ENCODE measurements at regions not wholly inside any gene's neighbourhood (a gene's known extent, or its start where the extent isn't known, plus 50 kb on each side); places are given as distances from the start of the nearest gene placed in this dataset.

DNA sequence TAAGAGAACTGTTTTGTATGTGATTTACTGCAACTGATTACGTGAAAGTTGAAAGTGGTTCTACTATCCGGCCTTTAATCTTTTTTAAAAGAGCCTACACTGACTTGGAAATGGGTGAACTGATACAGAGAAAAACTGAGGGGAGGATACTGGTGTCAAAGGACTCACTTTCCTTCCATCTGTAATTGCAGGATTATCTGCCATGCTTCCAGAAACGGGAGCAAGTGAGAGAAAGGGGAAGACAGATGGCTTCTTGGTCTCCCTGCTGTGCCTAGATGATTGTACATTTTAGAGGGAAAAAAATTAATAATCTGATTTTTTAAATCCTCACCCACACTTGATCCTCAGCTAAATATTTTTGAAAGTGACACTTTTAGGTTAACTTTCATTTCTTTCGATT, 88.3 kb upstream of the GRID2 start:
- peaks cover 15 to 19% of the 10 kb centered on the region in 2 donors for H3K9me3 Mint-ChIP-seq
- H3K4me3 Mint-ChIP-seq: no peak overlapping the region
- H3K36me3 Mint-ChIP-seq: peaks cover 8% of the 10 kb centered on the region

DNA sequence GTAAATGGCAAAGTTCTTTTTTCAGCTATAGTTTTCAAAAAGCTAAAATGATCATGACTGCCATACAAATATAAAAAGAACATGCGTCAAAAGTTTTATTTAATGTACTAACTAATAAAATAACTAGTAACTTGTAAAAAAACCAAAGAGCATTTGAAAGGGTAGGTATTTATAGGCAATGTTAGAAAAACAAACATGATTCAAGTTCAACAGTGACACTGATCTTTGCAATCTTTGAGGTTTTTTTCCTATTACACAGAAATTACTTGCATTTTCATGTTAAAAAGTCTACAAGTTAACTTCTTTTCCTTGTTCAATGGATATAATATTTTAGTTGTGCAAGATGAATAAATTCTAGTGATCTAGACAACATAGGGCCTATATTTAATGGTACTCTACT, 72.3 kb upstream of the GRID2 start:
- no peak overlapping the region for H3K4me3 Mint-ChIP-seq
- no peak overlapping the region for H3K4me3 ChIP-seq (ENCODE audit: low read length)
- ATAC-seq (no peak), DNase-seq (no peak)
- WGBS (ENCODE audit: insufficient coverage): no CpG with 5 or more reads among the region's 1 CpG
- TF ChIP-seq, protein P1, sequence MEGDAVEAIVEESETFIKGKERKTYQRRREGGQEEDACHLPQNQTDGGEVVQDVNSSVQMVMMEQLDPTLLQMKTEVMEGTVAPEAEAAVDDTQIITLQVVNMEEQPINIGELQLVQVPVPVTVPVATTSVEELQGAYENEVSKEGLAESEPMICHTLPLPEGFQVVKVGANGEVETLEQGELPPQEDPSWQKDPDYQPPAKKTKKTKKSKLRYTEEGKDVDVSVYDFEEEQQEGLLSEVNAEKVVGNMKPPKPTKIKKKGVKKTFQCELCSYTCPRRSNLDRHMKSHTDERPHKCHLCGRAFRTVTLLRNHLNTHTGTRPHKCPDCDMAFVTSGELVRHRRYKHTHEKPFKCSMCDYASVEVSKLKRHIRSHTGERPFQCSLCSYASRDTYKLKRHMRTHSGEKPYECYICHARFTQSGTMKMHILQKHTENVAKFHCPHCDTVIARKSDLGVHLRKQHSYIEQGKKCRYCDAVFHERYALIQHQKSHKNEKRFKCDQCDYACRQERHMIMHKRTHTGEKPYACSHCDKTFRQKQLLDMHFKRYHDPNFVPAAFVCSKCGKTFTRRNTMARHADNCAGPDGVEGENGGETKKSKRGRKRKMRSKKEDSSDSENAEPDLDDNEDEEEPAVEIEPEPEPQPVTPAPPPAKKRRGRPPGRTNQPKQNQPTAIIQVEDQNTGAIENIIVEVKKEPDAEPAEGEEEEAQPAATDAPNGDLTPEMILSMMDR (IDR thresholded peaks at IDR 0.05): no peak
- intact Hi-C loops (cut with micrococcal nuclease): no loop called here
- no peaks in the 10 kb centered on the region for H3K27me3 ChIP-seq (ENCODE audit: control insufficient read depth, insufficient read depth, low read length)
- no peaks in the 10 kb centered on the region for H3K36me3 ChIP-seq (ENCODE audit: control insufficient read depth, insufficient read depth, low read length)
- no peaks in the 10 kb centered on the region for H3K27me3 Mint-ChIP-seq (ENCODE audit: low read depth in 2 of 2)
- H3K27ac Mint-ChIP-seq: no peak overlapping the region
- H3K4me1 Mint-ChIP-seq: no peaks in the 10 kb centered on the region
- H3K9me3 Mint-ChIP-seq: peaks cover 6 to 12% of the 10 kb centered on the region in 2 donors
- H3K4me1 ChIP-seq (ENCODE audit: control insufficient read depth, insufficient read depth, low read length): no peaks in the 10 kb centered on the region
- H3K27ac ChIP-seq (ENCODE audit: low read length): no peak overlapping the region
- H3K36me3 Mint-ChIP-seq: no peaks in the 10 kb centered on the region
- no peaks in the 10 kb centered on the region for H3K9me3 ChIP-seq (ENCODE audit: control insufficient read depth, insufficient read depth, low read length)

More for the DNA sequence above, 88.3 kb upstream of the GRID2 start:
- Mint-ChIP-seq H3K27ac (no peak overlapping the region), H3K4me1 (no peaks in the 10 kb centered on the region), H3K27me3 (ENCODE audit: low read depth in 2 of 2) (no peaks in the 10 kb centered on the region)
- ATAC-seq (no peak), DNase-seq (no peak)
- TF ChIP-seq, protein P1 (IDR thresholded peaks at IDR 0.05): no peak
- 95% methylated on average over 2 of the region's 4 CpGs for WGBS (ENCODE audit: insufficient coverage)
- H3K4me3 ChIP-seq (ENCODE audit: low read length): no peak overlapping the region
- H3K36me3 ChIP-seq (ENCODE audit: control insufficient read depth, insufficient read depth, low read length): no peaks in the 10 kb centered on the region
- H3K4me1 ChIP-seq (ENCODE audit: control insufficient read depth, insufficient read depth, low read length): no peaks in the 10 kb centered on the region
- no peaks in the 10 kb centered on the region for H3K27me3 ChIP-seq (ENCODE audit: control insufficient read depth, insufficient read depth, low read length)
- intact Hi-C loops (cut with micrococcal nuclease): no loop called here
- no peak overlapping the region for H3K27ac ChIP-seq (ENCODE audit: low read length)
- peaks cover 4% of the 10 kb centered on the region for H3K9me3 ChIP-seq (ENCODE audit: control insufficient read depth, insufficient read depth, low read length)

DNA sequence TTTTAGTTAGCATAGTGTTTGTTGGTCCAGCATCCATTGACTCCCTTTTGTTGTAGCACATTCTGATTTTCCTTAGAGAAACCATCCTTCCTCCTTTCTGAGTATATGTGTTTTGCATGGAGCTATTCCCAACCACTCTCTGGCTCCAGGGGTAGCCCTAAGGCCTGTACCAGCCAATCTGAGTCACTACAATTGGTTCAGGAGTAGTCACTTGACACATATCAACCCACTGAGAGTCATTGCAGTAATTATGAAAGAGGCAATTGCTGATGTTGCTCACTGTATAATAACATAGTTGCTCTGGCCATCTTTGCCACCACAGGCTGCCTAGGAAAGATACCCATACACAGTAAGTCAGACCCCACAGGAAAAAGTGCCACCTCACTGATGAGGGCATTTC, 71.2 kb upstream of the GRID2 start:
- H3K9me3 Mint-ChIP-seq: peaks cover 5 to 13% of the 10 kb centered on the region in 2 donors
- H3K4me1 ChIP-seq (ENCODE audit: control insufficient read depth, insufficient read depth, low read length): no peaks in the 10 kb centered on the region
- H3K27me3 Mint-ChIP-seq (ENCODE audit: low read depth in 2 of 2): no peaks in the 10 kb centered on the region
- H3K27ac ChIP-seq (ENCODE audit: low read length): no peak overlapping the region
- no peaks in the 10 kb centered on the region for H3K4me1 Mint-ChIP-seq
- TF ChIP-seq, protein P1 (IDR thresholded peaks at IDR 0.05): no peak
- no peak overlapping the region for H3K4me3 Mint-ChIP-seq
- H3K27ac Mint-ChIP-seq: no peak overlapping the region
- H3K27me3 ChIP-seq (ENCODE audit: control insufficient read depth, insufficient read depth, low read length): no peaks in the 10 kb centered on the region
- intact Hi-C loops (cut with micrococcal nuclease): no loop called here
- H3K9me3 ChIP-seq (ENCODE audit: control insufficient read depth, insufficient read depth, low read length): no peaks in the 10 kb centered on the region
- no peak overlapping the region for H3K4me3 ChIP-seq (ENCODE audit: low read length)
- H3K36me3 ChIP-seq (ENCODE audit: control insufficient read depth, insufficient read depth, low read length): no peaks in the 10 kb centered on the region
- no peak for DNase-seq
- no peaks in the 10 kb centered on the region for H3K36me3 Mint-ChIP-seq
- ATAC-seq: no peak

DNA sequence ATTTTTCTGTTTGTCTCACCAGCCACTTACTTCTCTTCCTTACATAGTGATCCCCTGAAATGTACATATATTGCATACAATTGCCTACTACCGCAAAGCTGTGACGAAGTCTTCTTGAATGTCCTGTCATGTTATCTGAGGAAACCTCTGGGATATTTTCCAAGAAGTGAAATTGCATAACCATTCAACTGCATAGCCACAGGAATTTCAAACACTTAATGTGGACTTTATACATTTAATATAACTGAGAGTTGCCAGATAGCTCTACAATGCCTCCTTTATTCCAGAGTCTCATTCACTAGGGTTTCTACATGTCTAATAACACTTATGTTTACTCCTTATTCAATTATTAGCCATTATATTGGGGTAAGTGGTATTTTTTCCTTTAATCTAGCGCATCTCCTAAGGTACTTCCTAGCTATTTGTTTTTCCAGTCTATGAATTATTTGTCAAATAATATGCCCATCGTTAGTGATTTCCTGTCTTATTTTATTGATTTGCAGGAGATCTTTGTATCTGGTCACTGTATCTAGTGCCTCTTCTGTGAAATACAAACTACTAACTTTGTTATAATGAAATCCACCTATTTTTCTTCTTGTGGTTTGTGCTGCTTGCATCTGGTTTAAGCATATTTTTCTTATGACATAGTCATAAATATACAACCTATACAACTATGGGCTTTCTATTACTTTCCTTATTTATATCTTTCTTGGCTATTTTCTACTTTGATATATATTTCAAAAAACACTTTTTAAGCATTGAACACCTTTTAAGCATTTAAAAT, 69.2 kb upstream of the GRID2 start:
- ATAC-seq (no peak), DNase-seq (no peak)
- Mint-ChIP-seq H3K36me3 (no peaks in the 10 kb centered on the region), H3K9me3 (peaks cover 10 to 22% of the 10 kb centered on the region in 2 donors), H3K27ac (no peak overlapping the region), H3K4me3 (no peak overlapping the region), H3K4me1 (no peaks in the 10 kb centered on the region), H3K27me3 (ENCODE audit: low read depth in 2 of 2) (no peaks in the 10 kb centered on the region)
- no peaks in the 10 kb centered on the region for H3K9me3 ChIP-seq (ENCODE audit: control insufficient read depth, insufficient read depth, low read length)
- H3K36me3 ChIP-seq (ENCODE audit: control insufficient read depth, insufficient read depth, low read length): no peaks in the 10 kb centered on the region
- H3K27me3 ChIP-seq (ENCODE audit: control insufficient read depth, insufficient read depth, low read length): no peaks in the 10 kb centered on the region
- H3K4me3 ChIP-seq (ENCODE audit: low read length): no peak overlapping the region
- H3K4me1 ChIP-seq (ENCODE audit: control insufficient read depth, insufficient read depth, low read length): no peaks in the 10 kb centered on the region
- 87% methylated on average over 2 of the region's 4 CpGs for WGBS (ENCODE audit: insufficient coverage)
- intact Hi-C loops (cut with micrococcal nuclease): no loop called here
- TF ChIP-seq, protein P1 (IDR thresholded peaks at IDR 0.05): no peak
- H3K27ac ChIP-seq (ENCODE audit: low read length): no peak overlapping the region

All from natural killer cell (primary cell).